Activated CD8-positive, alpha-beta T cell treated with anti-CD3 and anti-CD28 coated beads for 36 hours (primary cell): ENCODE measurements at regions not wholly inside any gene's neighbourhood (a gene's known extent, or its start where the extent isn't known, plus 50 kb on each side); places are given as distances from the start of the nearest gene placed in this dataset.

Source experiments
- ATAC-seq: fragments of 200-7000 bp; cut with Tn5 transposase; one replicate; pipeline ENCODE4 v1.10.0; 2021; ENCODE audit warnings: mild to moderate bottlenecking, moderate library complexity
- CTCF ChIA-PET: fragments of 350-600 bp; sonication (Branson Sonifier 250); formaldehyde crosslinking; loops from one replicate; lab custom pipeline; 2021; ENCODE audit warnings: antibody characterized with exemption; lab: Charles Lee
- POLR2A ChIA-PET: fragments of 350-600 bp; sonication (Branson Sonifier 250); formaldehyde crosslinking; loops from one replicate; lab custom pipeline; 2021; ENCODE audit warnings: antibody characterized with exemption; lab: Charles Lee
- DNase-seq: peaks from one replicate; pipeline ENCODE4 v3.0.0-alpha.2; 2020
- H3K27ac Mint-ChIP-seq: one replicate; pipeline ENCODE4 v1.8.0; 2021; ENCODE audit warnings: mild to moderate bottlenecking, mixed read lengths
- H3K27me3 Mint-ChIP-seq: one replicate; pipeline ENCODE4 v1.8.0; 2021; ENCODE audit warnings: mixed read lengths
- H3K36me3 Mint-ChIP-seq: one replicate; pipeline ENCODE4 v1.8.0; 2021; ENCODE audit warnings: low read depth, mixed read lengths
- H3K4me1 Mint-ChIP-seq: one replicate; pipeline ENCODE4 v1.8.0; 2021; ENCODE audit warnings: low read depth, mixed read lengths
- H3K4me3 Mint-ChIP-seq: one replicate; pipeline ENCODE4 v1.8.0; 2021; ENCODE audit warnings: mild to moderate bottlenecking, moderate library complexity, mixed read lengths
- H3K9me3 Mint-ChIP-seq: one replicate; pipeline ENCODE4 v1.8.0; 2021; ENCODE audit warnings: mixed read lengths
- intact Hi-C: fragments of 100-400 bp; cut with micrococcal nuclease; formaldehyde crosslinking; loops from one replicate; pipeline ENCODE4 v1.10.0; 2022
- TF ChIP-seq, protein P1 (sequence below): fragments of 200-600 bp; IDR thresholded peaks from one replicate; pipeline ENCODE4 v1.8.0; 2022; ENCODE audit warnings: antibody characterized with exemption, mild to moderate bottlenecking

DNA sequence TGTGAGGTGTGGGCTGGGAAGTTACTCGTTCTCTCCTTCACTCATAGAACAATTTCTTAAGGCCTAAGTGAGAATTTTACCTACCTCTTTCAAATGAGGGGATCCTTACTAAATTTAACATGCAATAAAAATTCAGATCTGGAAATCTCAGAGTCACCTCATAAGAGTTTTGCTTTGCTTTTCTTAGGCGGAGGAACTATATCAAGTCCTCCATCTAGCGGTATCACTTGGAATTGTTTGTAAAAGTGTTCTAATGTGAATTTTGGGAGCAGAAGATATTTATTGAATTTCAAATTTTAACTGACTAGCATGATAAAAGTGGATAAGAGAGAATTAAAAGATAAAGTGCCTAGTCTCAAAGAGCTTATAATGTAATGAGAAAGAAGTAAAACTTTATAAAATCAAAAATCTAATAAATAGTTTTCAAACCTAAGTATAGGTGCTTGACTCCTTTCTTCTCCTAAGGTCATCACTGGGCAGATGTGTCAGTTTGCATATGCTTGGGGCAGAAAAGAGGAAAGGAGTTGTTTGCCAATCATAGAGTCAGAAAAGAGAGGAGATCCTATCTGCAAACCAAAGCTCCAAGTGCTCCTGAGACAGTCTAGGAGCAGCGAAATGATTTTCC is 145.7 kb upstream of the DAB2 start:
- H3K36me3 Mint-ChIP-seq: no peaks in the 10 kb centered on the region
- peaks cover 2% of the 10 kb centered on the region for H3K4me1 Mint-ChIP-seq
- DNase-seq: no peak
- TF ChIP-seq, protein P1, sequence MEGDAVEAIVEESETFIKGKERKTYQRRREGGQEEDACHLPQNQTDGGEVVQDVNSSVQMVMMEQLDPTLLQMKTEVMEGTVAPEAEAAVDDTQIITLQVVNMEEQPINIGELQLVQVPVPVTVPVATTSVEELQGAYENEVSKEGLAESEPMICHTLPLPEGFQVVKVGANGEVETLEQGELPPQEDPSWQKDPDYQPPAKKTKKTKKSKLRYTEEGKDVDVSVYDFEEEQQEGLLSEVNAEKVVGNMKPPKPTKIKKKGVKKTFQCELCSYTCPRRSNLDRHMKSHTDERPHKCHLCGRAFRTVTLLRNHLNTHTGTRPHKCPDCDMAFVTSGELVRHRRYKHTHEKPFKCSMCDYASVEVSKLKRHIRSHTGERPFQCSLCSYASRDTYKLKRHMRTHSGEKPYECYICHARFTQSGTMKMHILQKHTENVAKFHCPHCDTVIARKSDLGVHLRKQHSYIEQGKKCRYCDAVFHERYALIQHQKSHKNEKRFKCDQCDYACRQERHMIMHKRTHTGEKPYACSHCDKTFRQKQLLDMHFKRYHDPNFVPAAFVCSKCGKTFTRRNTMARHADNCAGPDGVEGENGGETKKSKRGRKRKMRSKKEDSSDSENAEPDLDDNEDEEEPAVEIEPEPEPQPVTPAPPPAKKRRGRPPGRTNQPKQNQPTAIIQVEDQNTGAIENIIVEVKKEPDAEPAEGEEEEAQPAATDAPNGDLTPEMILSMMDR: peak; percentile 57
- intact Hi-C loops: no loop called here
- no peak overlapping the region for H3K4me3 Mint-ChIP-seq
- no peak overlapping the region for H3K27ac Mint-ChIP-seq
- ChIA-PET CTCF (interaction anchor here (0.9 to 3.4 kb wide), 12 partner anchors 9 to 1129 kb away, joined by 3 to 24 read pairs (median 4); no protein-coding TSS in a partner anchor), POLR2A (interaction anchor here (0.6 kb wide), 1 partner anchor 314 kb away, joined by 3 read pairs; no protein-coding TSS in a partner anchor)
- no peak for ATAC-seq
- peaks cover 5% of the 10 kb centered on the region for H3K27me3 Mint-ChIP-seq
- no peaks in the 10 kb centered on the region for H3K9me3 Mint-ChIP-seq

DNA sequence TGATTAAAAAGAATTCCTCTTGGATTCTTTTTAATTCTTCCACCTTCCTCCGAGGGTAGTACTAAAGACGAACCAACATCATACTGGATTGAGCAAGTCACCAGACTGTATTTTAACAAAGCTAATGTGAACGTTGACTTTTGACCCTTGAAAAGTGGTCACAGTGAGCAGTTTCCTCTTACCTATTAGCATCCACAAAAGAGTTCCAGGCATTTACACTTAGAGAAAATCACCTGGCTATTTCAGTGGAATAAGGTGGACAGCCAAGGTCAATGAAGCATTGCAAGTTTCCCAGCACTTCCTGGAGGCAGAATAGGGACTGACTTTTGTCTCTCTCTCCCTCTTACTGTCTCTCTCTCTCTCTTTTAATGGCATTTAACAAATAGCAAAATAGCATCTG is 145.1 kb upstream of the DAB2 start:
- Mint-ChIP-seq H3K9me3 (no peaks in the 10 kb centered on the region), H3K27ac (no peak overlapping the region), H3K27me3 (peaks cover 5% of the 10 kb centered on the region), H3K4me3 (no peak overlapping the region), H3K36me3 (no peaks in the 10 kb centered on the region), H3K4me1 (peaks cover 2% of the 10 kb centered on the region)
- ATAC-seq: no peak
- intact Hi-C loops: no loop called here
- CTCF ChIA-PET: interaction anchor here (1.3 to 2.3 kb wide), 3 partner anchors 22 to 198 kb away, joined by 3 to 13 read pairs (median 4); no protein-coding TSS in a partner anchor
- TF ChIP-seq, protein P1: no peak
- no peak for DNase-seq
- POLR2A ChIA-PET: no interaction called here

DNA sequence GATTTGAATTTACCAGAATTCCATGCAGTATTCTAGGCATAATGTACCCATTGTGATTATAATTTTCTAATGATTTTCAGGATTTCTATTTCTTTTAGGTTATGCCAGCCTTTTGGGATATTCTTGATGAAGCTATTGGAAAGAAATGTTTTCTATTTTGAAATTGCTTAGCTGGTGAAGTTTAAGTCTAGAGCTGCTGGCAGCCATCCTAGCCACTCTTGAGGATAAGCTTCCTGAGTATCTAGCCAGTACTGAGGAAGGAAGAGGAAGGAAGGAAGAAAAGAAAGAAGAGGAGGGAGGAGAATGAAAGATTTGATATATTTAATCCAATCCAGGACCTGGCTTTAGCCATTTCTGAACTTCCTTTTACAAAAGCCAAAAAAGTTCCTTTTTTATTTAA is 142.1 kb upstream of the DAB2 start:
- ATAC-seq (no peak), DNase-seq (no peak)
- POLR2A ChIA-PET: no interaction called here
- TF ChIP-seq, protein P1: no peak
- intact Hi-C loops: no loop called here
- no peak overlapping the region for H3K4me3 Mint-ChIP-seq
- H3K27me3 Mint-ChIP-seq: no peaks in the 10 kb centered on the region
- H3K36me3 Mint-ChIP-seq: no peaks in the 10 kb centered on the region
- CTCF ChIA-PET: interaction anchor here (1.1 to 1.9 kb wide), 3 partner anchors 10 to 191 kb away, joined by 3 to 7 read pairs (median 6); no protein-coding TSS in a partner anchor
- H3K4me1 Mint-ChIP-seq: peaks cover 2% of the 10 kb centered on the region
- H3K9me3 Mint-ChIP-seq: no peaks in the 10 kb centered on the region
- H3K27ac Mint-ChIP-seq: no peak overlapping the region

DNA sequence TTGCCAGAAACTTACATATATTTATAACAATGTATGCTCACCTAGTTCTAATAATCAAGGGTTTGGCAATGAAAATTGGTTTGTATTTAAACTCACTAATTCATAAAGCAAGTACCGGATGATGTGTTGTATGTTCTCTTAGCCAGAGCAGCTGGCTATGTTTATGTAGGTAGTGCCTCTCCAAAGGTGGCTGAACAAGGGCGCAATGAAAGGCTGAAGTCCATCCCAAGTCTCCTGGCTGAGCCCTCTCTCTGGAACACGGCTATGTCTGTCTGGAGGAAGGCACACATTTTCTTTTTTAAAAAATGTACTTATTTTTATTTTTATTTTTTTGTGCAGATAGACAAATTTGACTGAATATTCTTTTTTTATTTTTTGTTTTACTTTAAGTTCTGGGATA is 141.2 kb upstream of the DAB2 start:
- intact Hi-C loops: no loop called here
- no peaks in the 10 kb centered on the region for H3K36me3 Mint-ChIP-seq
- ChIA-PET CTCF (interaction anchor here (1.5 to 1.9 kb wide), 2 partner anchors 11 to 190 kb away, joined by 3 to 7 read pairs; no protein-coding TSS in a partner anchor), POLR2A (no interaction called here)
- DNase-seq (no peak), ATAC-seq (no peak)
- H3K4me1 Mint-ChIP-seq: peaks cover 2% of the 10 kb centered on the region
- TF ChIP-seq, protein P1: no peak
- H3K27me3 Mint-ChIP-seq: peaks cover 4% of the 10 kb centered on the region
- no peaks in the 10 kb centered on the region for H3K9me3 Mint-ChIP-seq
- H3K4me3 Mint-ChIP-seq: no peak overlapping the region
- H3K27ac Mint-ChIP-seq: no peak overlapping the region

DNA sequence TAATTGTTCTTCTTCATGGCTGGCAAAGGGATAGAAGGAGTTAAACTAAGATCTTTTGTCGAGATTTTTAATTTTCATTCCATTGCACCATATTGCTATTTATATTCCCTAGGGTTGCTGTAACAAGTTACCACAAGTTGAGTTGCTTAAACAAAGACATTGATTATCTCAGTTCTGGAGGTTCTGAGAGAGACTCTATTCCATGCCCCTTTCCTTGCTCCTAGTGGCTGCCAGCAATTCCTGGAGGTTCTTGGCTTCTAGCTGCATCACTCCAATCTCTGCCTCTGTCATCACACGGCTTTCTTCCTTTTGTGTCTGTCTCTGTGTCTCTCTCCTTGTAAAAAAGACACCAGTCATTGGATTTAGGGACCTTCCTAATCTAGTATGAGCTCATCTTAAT is 136.6 kb upstream of the DAB2 start:
- DNase-seq: no peak
- ChIA-PET POLR2A (no interaction called here), CTCF (interaction anchor here (2.7 kb wide), 1 partner anchor 14 kb away, joined by 10 read pairs; no protein-coding TSS in a partner anchor)
- ATAC-seq: no peak
- H3K9me3 Mint-ChIP-seq: no peaks in the 10 kb centered on the region
- peaks cover 4% of the 10 kb centered on the region for H3K27me3 Mint-ChIP-seq
- TF ChIP-seq, protein P1: no peak
- H3K4me3 Mint-ChIP-seq: no peak overlapping the region
- no peak overlapping the region for H3K27ac Mint-ChIP-seq
- H3K36me3 Mint-ChIP-seq: no peaks in the 10 kb centered on the region
- intact Hi-C loops: no loop called here
- no peaks in the 10 kb centered on the region for H3K4me1 Mint-ChIP-seq
